Epithelial cell of proximal tubule (primary cell): ENCODE measurements at regions not wholly inside any gene's neighbourhood (a gene's known extent, or its start where the extent isn't known, plus 50 kb on each side); places are given as distances from the start of the nearest gene placed in this dataset.

Source experiments
- DNase-seq: peaks from one replicate; pipeline ENCODE4 v3.0.0-alpha.2; 2011; ENCODE audit warnings: low read depth
- H3K4me3 ChIP-seq: 2 replicates; pipeline ENCODE4 v1.5.1; 2011; ENCODE audit warnings: low read depth, mild to moderate bottlenecking, low read length
- TF ChIP-seq, protein P1 (sequence below): conservative IDR thresholded peaks from 2 replicates; pipeline ENCODE4 v1.5.1; 2012; ENCODE audit warnings: low read depth, mild to moderate bottlenecking, low read length

- TF ChIP-seq, protein P1, sequence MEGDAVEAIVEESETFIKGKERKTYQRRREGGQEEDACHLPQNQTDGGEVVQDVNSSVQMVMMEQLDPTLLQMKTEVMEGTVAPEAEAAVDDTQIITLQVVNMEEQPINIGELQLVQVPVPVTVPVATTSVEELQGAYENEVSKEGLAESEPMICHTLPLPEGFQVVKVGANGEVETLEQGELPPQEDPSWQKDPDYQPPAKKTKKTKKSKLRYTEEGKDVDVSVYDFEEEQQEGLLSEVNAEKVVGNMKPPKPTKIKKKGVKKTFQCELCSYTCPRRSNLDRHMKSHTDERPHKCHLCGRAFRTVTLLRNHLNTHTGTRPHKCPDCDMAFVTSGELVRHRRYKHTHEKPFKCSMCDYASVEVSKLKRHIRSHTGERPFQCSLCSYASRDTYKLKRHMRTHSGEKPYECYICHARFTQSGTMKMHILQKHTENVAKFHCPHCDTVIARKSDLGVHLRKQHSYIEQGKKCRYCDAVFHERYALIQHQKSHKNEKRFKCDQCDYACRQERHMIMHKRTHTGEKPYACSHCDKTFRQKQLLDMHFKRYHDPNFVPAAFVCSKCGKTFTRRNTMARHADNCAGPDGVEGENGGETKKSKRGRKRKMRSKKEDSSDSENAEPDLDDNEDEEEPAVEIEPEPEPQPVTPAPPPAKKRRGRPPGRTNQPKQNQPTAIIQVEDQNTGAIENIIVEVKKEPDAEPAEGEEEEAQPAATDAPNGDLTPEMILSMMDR, result no peak
- H3K4me3 ChIP-seq, result no peak overlapping the region
- DNase-seq, result no peak
Observed at GRCh38 chr2:144230448-144231085, 289.4 kb downstream of the ZEB2 start.

- H3K4me3 ChIP-seq, result no peak overlapping the region
- no peak for DNase-seq
- TF ChIP-seq, protein P1, result no peak
Observed at GRCh38 chr2:144230033-144230432, 289.9 kb downstream of the ZEB2 start.

DNA sequence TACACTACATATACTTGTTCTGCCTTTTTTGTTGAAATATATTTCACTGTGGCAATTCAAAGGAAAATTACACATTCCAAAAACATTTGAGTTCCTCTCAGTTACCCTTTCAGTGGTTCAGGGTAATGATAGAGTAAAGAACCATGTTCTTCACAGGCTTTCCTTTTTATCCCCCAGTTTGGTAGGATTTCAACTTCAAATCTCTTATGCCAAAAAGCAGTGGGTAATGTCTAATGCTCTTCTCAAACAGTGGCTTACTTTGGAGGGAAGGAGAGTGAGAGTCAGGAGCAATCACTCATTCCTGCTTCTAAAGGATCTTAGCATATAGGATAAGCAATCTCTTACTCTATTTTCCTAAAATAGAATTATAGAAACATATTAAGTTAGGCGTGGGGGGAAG lies 290.6 kb downstream of the ZEB2 start:
- H3K4me3 ChIP-seq, result no peak overlapping the region
- no peak for DNase-seq
- TF ChIP-seq, protein P1, result no peak

DNA sequence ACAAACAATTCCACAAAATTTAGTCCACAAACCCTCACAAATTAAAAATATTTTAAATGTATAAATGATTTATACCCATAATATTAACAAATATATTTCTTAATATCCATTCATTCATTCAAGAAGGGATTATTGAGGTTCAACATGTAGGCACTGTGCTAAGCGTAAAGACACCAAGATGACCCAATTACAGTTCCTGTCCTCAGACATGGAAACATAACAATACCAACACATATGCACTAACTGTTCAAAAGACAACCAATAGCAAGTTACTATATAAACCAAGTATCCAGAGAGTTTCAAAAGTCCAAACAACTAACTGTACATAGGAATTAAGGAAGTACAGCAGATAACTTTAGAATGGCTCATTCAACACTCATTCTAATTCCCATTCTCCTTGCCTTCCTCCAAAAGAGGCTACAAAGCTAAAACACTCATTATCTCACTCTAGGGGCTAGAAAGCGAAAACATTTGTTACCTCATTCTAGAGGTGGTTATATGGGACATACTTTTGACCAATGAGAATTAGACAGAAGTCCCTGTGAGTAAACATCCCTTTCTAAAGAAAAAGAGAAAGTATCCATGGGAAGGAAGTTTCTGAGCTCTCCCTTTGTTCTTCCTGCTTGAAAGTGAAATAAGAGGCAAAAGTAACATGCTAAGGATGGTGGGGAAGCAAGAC lies 292.4 kb downstream of the ZEB2 start:
- no peak for DNase-seq
- TF ChIP-seq, protein P1, result no peak
- no peak overlapping the region for H3K4me3 ChIP-seq

GRCh38 chr2:144225076-144225475 lies 294.8 kb downstream of the ZEB2 start:
- TF ChIP-seq, protein P1, result no peak
- no peak for DNase-seq
- H3K4me3 ChIP-seq, result no peak overlapping the region

DNA sequence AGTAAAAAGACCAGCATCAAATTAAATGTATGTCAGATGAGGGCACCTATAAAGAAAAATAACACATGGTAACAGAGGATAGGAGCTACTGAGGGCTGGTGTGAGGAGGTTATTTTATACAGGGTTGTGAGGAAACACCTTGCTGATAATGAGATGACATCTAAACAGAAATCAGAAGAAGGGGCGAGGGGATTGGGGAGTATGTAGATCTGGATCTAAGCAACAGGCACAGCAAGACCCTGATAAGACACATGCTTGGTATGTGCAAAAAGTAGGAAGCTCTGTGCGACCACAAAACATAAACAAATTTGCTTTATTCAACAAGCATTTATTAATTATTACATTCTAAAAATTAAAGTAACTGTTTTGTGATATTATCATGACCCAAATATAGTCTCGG lies 295.4 kb downstream of the ZEB2 start:
- TF ChIP-seq, protein P1, result no peak
- H3K4me3 ChIP-seq, result no peak overlapping the region
- no peak for DNase-seq

- TF ChIP-seq, protein P1, result no peak
- no peak overlapping the region for H3K4me3 ChIP-seq
- no peak for DNase-seq
Observed at GRCh38 chr2:144219979-144220378, 299.9 kb downstream of the ZEB2 start.
